Activated CD4-positive, alpha-beta T cell treated with anti-CD3 and anti-CD28 coated beads, Interleukin-2, Interleukin-6, amounts not matched to agents 100 ng/mL and 50 ng/mL, durations not matched to agents 16 hours and 8 hours (primary cell): ENCODE measurements at regions not wholly inside any gene's neighbourhood (a gene's known extent, or its start where the extent isn't known, plus 50 kb on each side); places are given as distances from the start of the nearest gene placed in this dataset.

Experiments
- DNase-seq: peaks from one replicate; pipeline ENCODE4 v3.0.0-alpha.2; 2020

DNA sequence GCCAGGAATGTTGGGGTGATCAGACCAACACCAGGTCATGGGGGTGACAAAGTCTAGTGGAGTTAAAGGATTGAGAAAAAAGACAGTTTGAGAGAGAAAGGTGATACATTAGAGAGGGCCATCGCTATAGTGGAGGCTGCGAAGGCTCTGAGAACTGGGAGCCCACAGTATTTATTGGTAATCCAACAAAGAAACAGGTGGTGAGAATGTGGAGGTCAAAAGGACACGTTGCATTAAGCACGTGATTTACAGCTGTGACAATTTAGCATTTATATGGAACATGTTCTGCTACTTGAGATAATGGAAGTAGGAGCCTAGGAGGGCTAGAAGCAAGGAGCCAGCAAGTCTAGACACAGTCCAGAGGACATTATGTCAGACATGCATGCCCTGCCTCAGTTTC, 2086.5 kb upstream of the C9orf72 start:
- no peak for DNase-seq

DNA sequence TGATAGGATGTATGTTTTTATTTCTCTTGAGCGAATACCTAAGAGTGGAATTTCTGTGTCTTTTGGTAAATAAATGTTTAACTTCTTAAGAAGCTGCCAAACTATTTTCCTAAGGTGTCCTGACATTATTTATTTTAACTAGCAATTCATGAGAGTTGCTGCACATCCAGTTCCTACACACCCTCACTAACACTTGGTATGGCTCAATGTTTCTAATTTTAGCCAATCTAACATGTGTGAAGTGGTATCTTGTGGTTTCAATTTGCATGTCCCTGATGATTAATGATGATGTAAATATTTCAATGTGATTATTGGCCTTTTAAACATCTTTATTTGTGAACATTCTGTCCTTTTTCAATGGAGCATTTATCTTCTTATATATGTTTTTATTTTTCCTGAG, 2095.5 kb upstream of the C9orf72 start:
- DNase-seq = no peak

DNA sequence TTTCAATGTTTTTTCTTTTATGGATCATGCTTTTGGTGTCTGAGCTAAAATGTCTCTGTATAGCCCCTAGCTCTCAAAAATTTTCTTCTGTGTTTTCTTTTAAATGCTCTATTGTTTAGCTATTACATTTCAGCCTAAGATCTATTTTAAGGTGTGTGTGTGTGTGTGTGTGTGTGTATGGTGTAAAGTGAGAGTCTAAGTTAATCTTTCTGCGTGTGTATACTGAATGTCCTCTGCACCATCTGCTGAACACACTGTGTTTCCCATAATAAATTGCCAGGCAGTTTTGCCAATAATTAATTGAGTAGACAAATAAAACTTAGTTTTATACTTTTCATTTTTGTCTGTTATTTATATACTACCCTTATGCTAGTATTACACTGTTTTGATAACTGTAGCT, 2096.3 kb upstream of the C9orf72 start:
- DNase-seq = no peak

DNA sequence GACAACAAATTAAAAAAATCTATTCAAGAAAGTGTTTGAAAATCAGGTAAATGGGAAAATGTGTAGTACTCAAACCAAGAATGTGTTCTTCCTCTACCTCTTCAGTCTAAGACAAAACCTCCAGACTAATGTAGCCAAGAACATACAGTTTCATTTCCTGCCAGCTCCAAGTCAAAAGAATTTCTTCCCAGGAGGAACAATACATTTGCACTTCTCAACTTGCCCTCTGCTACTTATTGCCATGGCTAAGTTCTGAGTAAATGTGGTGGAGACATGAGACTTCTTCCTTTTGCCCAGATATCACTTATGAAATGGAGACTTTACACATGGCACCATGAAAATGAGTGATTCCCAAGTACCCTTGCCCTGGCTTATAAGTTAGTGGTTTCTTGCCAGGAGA, 2112.2 kb upstream of the C9orf72 start:
- DNase-seq = no peak

DNA sequence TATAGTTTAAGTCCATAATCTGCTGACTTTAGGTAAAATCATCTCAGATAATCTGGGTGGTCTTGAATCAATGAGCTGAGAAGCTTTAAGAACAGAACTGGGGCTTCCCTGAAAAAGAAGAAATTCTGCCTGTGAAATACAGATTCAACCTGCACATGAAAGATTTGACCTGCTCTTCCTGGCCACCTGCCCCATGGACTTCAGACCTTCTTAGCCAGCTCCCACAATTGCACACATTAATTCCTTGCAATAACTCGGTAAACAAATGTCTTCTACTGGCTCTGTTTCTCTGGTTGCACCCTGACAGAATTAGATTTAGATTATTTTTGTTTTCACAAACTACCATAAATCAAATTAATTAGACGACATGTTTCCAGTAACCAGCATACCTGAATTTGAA, 2117.9 kb upstream of the C9orf72 start:
- DNase-seq = no peak

DNA sequence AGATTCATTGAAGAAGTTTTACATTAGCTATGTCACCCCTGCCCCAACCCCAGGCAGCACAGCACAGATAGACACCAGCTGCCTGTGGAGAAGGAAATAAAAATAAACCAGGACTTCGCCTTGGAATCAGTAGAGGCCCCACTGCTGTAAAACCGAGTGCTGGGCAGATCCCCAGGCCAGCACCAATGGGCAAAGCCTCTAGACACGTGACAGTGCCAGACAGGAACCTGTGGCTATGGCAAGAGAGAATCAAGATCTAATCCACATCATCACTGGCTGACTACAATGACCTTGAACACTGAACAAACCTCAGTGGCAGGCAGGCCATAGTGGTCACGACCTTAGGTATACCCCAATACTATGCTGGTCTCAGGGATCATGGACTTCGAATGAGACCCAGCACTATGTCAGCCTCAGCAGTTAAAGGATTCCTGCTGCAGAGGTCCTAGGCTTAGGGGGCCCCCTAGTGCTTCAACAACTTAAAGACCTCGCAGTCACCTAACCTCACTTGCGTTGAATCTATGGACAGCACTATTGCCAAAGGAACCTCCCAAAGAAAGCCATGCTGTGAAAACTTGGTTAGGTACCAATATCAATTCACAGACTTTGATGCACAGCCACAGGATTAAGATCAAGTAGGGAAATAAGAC, 2118.6 kb upstream of the C9orf72 start:
- peak; percentile 19 for DNase-seq

DNA sequence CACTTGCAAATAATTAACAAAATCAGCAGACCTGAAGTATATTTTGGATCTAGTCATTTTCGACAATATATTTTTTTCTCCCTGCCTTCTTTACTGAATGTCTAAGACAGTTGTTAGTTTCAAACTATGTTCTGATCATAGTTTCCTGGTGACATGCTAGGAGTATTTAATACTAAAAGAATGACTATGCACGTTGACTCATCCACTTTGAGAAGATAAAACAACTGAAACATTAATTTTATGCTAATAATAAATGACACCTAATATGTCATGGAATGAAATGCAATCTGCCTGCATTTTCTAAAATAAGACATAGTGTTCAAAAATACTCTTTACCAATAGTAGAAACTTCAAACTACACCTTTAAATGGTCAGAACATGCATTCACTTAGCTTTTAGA, 2123.7 kb upstream of the C9orf72 start:
- no peak for DNase-seq

DNA sequence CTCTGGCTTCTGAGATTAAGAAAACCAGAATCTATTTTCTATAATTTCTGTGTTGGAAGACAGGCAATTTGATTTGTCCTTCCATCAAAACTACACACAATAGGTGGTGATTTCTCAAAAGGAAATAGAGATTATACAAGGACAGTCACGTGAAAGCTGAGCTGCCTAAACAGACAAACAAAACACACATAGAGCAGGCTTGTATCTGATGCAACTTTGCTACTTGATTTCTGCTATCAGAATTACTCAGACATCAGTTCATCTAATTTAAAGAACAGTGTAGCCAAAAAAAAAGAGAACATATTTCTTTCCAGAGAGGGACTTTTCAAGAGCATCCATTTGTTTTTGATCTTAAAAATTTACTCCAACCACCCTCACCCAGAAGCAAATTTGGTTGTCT, 2128.3 kb upstream of the C9orf72 start:
- no peak for DNase-seq

DNA sequence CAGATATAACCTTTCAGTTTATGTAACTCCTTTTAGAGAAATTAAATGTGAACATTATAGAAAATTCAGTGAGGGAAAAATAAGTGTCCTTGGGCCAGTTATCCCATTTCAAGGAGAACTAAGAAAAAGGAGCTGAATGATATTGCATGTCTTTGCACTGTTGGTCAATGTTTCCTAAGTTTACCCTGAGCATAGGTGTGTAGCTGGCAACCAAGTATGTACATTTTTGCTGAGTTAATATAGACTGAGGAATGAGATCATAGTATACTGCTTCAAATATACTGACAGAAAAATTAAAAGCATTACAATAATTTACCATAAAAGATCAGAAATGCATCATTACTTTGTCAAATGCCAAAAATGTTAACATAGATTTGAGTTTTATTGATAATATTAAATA, 2128.7 kb upstream of the C9orf72 start:
- DNase-seq = no peak

DNA sequence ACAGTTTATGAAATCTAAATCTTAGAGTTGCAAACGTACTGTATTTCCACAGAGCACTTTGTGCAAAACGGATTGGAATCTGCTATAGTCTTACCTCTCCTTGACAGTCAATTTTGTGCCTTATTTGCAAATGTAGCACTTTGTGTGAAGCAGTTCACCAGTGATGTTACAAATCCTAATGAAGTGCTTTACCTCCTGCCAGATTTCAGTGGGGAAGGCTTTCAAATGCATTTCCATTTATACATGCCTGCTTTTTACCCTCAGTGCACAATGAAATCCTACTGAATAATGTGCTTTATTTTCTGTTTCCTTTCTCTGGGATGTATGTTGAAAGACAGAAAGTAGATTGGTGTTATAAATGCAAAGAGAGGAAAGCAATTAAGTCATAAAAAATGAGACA, 2141.6 kb upstream of the C9orf72 start:
- DNase-seq = no peak

DNA sequence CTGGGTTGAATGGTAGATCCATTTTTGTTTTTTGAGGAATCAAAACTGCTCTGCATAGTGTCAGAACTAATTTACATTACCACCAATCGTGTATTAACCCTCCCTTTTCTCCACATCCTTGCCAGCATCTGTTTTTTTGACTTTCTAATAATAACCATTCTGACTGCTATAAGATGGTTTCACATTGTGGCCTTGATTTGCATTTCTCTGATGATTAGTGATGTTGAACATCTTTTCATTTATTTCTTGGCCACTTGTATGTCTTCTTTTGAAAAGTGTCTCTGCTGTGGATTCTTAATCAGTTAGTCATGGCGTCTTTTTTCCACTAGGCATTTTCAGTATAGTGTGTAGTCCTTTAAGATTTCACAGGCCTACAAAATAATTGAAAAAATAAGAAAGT, 2144.3 kb upstream of the C9orf72 start:
- DNase-seq = no peak

DNA sequence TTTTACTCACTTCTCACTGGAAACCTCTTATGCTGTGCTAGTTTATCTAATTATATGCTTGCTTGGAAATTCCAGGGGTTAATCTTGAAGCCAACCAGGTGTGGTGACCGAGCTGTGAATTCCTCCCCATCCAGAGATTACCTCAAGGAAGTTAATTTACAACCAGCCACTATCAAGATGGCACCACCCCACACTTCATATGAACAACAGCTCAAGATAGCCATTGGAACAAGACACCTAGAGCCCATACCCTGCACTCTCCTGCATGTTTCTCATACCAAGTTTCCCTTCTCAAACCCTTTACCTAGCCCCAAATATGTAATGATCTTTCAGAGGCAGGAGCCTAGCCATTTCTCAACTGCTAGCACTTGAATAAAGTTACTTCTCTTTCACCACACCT, 2156.9 kb upstream of the C9orf72 start:
- DNase-seq = no peak

DNA sequence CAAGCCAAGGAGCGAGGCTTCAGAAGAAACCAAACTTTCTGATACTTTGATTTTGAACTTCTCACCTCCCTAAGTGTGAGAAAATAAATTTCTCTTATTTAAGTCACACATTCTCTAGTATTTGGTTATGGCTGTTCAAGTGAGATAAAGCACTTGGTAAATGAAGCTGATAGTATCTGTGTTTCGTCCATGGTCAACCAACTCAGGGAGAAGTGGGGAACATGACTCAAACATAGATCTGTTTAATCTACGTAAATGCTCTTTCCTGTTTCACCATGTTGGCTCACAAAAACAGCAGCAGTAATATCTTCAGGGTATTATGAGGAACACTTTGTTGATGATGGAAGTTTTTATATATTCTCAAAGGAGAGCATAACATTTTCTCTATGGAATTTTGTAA, 2167.2 kb upstream of the C9orf72 start:
- no peak for DNase-seq

DNA sequence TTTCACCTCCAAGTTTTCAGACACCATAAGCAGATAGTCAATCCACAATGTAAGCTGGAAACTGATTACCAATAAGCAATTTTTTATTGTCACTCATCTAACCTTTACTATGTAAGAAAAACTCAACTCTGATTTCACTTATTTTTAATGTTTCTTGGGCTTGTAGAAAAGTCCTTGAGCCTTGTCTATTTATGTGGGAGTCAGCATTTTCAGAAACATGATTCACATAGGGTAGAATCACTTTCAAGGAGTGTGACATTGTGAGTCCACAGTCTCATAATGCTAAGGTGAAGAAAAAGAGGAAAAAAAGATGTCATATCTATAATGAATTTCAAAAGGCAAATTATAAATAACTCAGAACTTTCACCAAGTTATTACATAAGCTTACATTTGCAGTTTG, 2167.9 kb upstream of the C9orf72 start:
- no peak for DNase-seq

DNA sequence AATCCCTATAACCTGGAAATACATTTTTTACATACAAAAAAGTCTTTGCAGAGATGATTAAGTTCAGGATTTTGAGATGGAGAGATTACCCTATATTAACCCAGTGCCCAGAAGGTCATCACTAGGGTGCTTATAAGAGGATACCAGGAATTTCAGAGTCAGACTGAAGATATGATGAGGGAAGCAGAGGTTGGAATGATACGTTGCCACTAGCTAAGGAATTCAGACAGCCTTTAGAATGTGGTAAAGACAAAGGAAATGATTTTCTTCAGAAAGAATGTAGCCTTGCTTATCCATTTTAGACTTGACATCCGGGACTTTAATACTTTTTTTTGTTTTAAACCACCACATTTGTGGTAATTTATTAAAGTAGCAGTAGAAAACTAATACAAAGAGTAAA, 2176.8 kb upstream of the C9orf72 start:
- DNase-seq = no peak

DNA sequence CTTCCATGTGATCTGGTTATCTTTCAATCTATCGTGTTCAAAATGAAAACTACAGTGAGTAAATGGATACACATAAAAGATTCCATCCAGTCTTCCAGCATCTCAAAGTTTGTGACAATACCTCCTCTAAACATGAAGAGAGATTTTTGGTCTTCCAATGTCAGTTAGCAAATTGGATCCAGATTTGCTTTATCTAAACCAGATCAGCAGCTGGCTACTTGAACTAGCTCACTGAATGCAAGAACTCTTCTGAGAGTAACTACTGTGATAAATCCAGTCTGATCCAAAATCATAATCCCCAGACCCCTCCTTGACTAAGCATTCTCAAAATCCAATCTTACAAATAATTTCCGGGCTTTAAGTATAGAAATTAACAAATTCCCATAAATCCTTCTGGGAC, 2177.9 kb upstream of the C9orf72 start:
- no peak for DNase-seq

DNA sequence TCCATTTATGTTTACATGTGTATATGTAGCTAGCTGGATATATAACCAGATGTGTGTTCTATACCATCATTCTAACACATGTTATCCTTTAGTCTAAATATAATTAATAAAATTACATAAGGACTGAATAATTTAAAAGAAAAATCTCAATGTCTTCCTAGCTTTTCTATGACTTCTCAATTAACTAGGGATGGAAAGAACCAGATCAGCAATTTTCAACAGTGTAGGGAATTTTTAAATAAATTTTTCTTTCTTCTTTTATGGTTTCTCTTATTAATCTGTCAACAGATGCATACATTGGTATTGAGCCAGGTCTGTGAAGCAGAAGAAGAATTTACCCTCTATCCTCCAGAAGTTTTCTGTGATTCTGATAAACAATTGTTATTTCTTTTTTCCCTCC, 2180.4 kb upstream of the C9orf72 start:
- no peak for DNase-seq

DNA sequence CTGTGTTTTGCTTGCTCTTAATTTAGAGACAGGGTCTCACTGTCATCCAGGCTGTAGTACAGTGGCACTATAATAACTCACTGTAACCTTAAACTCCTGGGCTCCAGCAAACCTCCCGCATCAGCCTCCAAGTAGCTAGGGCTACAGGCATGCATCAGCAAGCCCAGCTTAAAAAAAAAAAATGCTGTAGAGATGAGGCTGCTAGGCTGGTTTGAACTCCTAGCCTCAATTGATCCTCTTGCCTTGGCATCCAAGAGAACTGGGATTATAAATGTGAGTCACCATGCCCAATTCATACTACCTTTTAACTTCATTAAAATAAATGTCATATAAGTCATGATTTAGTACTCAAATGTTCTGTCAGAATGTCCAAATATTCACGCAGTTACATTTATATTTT, 2195.7 kb upstream of the C9orf72 start:
- no peak for DNase-seq

DNA sequence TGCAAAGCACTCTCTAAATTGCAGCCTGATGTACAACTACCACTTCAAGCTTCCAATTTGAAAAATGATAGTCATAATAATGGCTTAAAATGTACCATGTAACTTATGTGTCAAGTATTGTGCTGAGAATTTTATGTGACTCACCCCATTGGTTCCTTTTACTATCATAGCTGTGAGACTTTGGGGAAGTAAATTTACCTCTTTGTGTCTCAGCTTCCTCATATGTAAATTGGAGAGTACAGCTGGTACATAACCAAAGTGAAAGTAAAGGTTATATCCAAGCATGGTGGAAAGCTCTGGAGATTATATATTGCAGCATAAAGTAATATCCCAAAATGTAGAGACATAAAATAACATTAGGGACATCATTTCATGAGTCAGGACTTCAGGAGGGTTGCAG, 2200.4 kb upstream of the C9orf72 start:
- DNase-seq = no peak

DNA sequence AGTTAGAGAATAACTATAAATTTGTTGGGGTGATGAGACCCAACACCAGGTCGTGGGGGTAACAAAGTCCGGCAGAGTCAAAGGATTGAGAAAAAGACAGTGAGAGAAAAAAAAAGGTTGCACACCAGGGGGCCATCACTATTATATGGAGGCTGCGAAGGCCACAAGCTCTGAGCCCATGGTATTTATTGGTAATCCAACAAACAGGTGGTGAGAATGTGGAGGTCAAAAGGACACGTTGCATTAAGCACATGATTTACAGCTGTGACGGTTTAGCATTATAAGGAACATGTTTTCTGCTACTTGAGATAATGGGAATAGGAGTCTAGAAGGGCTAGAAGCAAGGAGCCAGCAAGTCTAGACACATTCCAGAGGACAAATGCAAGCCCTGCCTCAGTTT, 2202.2 kb upstream of the C9orf72 start:
- DNase-seq = no peak

DNA sequence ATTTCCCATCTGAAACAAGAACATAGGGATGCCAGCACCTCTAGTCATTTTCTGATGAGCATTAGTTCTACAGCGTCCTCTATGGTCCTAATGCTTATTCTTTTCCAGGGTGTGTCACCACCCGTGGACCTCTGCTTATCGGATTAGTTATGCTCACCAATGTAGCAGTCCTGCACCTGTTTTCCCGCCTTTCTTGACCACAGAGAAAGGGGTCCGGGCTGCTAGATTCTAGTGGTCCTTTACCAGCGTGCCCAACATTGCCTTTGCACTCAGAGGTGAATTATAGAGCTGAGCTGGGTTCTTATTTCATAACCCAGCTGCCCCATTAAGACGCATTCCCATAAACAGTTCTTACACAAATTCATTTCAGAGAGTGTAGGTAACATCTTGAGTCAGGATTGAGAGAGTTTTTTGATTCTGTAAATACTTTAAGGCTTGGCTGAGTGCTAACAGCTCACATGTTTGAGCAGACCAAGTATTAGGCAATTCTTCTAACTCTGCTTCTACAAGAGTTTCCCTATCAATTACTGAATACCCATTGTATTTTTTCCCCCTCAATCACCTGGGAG, 2205.1 kb upstream of the C9orf72 start:
- DNase-seq = no peak

DNA sequence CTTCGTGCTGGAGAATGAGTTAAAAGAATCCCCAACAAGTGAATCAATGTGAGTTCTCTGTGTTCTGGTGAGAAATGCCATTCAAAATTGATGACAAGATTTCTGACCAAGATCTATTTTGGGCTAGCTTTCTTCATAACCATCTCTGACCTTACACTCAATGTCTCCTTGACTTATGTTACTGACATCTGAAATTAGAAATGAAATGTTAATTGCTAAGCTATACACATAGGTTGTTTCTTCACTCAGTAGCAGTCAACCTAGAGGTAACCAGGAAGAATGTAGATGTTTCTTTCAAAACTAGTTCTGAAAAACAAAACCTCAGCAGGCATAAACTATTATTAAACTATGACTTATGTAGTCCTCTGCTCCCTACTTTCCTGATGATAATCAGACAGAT, 2220.7 kb upstream of the C9orf72 start:
- DNase-seq = no peak

DNA sequence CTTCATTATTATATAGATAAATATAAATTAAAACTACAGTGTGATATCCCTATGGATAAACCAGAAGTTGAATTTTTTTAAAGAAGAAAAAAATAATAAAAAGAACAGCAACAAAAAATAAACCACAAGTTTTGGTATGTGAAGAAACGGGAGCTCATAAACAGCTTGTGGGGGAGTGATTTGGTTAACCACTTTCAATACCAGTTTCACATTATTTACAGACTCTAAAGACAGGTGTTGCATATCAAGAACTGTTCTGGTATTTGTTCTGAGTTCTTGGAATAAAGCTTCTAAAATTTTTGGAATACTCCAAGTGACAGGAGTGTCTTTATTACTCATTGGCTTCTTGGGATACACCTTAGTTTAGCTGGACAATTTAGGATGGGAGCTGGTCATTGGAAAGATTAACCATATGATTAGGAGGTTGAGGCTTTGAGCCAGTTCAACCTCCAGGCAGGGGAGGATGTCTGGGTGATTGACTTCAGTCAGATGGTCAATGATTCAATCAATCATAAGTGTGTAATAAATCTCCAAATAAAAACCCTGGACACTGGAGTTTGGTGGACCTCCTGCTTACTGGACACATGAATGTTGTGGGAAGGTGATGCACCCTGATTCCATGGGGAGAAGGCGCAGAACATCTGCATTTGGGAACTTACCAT, 2223.1 kb upstream of the C9orf72 start:
- DNase-seq = no peak

DNA sequence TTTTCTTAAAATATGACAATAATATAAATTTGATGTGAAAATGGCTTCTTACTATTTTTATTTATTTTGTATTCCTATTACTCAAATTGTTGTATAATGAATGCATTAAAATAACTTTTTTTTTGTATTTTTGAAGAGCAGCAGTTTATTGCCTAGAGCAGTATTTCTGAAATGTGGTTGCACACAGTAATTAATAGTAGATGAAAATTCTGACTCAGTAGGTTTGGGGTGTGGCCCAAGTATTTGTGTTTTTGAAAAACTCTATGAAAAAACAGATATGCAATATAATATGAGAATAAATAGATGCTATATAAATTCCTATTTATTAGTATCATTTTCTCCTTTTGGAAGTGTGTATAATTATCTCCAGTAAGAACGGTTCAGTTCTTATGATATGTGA, 2225.3 kb upstream of the C9orf72 start:
- no peak for DNase-seq

DNA sequence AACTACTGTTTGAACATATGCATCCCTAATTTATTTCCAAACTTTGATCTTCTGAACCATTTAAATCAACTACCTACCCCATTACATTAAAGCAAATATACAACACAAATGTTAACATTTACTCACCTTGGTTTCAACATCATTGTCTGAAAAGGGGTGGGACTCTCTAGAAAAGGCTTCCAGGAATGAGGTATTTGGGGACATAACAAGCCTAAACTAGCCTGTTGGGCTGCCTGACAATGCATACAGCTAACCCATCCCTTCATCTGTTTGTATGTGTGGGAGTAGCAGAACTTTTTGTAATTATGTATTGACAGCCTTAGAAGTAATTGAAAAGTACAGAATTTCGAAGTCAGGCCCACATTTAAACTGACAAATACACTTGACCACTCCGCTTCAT, 2225.9 kb upstream of the C9orf72 start:
- DNase-seq = no peak
